CD14-positive monocyte (primary cell): ENCODE measurements at regions not wholly inside any gene's neighbourhood (a gene's known extent, or its start where the extent isn't known, plus 50 kb on each side); places are given as distances from the start of the nearest gene placed in this dataset.

ENCODE experiments used
- DNase-seq, 3 donors: peaks; one replicate each; pipeline ENCODE4 v3.0.0-alpha.2; 2011 to 2022
- H2AFZ ChIP-seq: 2 replicates; pipeline ENCODE4 v1.6.0; 2012; ENCODE audit warnings: mild to moderate bottlenecking, low read depth, low read length, inconsistent platforms; ENCODE audit not compliant: insufficient read depth, poor library complexity, severe bottlenecking
- H3K27ac ChIP-seq, 2 donors: 1 replicate in 1 of 2; 2 replicates in 1 of 2; pipeline ENCODE4 v1.5.1; 2012 to 2013; ENCODE audit warnings: low read length in 2 of 2, control low read depth in 1 of 2, inconsistent platforms in 1 of 2, low read depth in 1 of 2, mild to moderate bottlenecking in 1 of 2
- H3K27me3 ChIP-seq, 2 donors: one replicate each; pipeline versions ENCODE4 v1.6.0 to v1.6.1; 2011 to 2013; ENCODE audit warnings: low read length in 2 of 2; ENCODE audit not compliant: control insufficient read depth in 2 of 2, insufficient read depth in 2 of 2
- H3K36me3 ChIP-seq, 2 donors: replicated peaks in 1 of 2; 1 replicate in 1 of 2; 2 replicates in 1 of 2; pipeline versions ENCODE4 v1.5.1 to v1.6.1; 2012 to 2013; ENCODE audit warnings: low read length in 2 of 2, control low read depth in 1 of 2, inconsistent platforms in 1 of 2, mild to moderate bottlenecking in 1 of 2; ENCODE audit not compliant: insufficient read depth in 2 of 2, control insufficient read depth in 1 of 2
- H3K4me1 ChIP-seq, 2 donors: 1 replicate in 1 of 2; 2 replicates in 1 of 2; pipeline versions ENCODE4 v1.5.1 to v1.6.1; 2012 to 2013; ENCODE audit warnings: low read length in 2 of 2, control low read depth in 1 of 2, inconsistent platforms in 1 of 2, mild to moderate bottlenecking in 1 of 2, moderate library complexity in 1 of 2; ENCODE audit not compliant: insufficient read depth in 2 of 2, control insufficient read depth in 1 of 2
- H3K4me2 ChIP-seq: replicated peaks from 2 replicates; pipeline ENCODE3; 2012; ENCODE audit warnings: low read length, moderate library complexity, mild to moderate bottlenecking; ENCODE audit not compliant: poor library complexity, severe bottlenecking; ENCODE audit errors: extremely low read depth
- H3K4me3 ChIP-seq, 3 experiments: fragments of 200-600 bp in 1 of 3; sonication (generic) in 1 of 3; replicated peaks in 1 of 3; 1 replicate in 2 of 3; 2 replicates in 1 of 3; pipeline ENCODE4 v1.5.1; 2011 to 2013; ENCODE audit warnings: low read length in 3 of 3, mild to moderate bottlenecking in 3 of 3, control low read depth in 2 of 3, low read depth in 2 of 3, inconsistent platforms in 1 of 3, moderate library complexity in 1 of 3
- H3K79me2 ChIP-seq: 2 replicates; pipeline ENCODE4 v1.6.0; 2012; ENCODE audit warnings: mild to moderate bottlenecking, control low read depth, inconsistent platforms, low read length, moderate library complexity; ENCODE audit not compliant: insufficient read depth
- H3K9ac ChIP-seq: 2 replicates; pipeline ENCODE4 v1.6.0; 2017; ENCODE audit warnings: low read length, mild to moderate bottlenecking; ENCODE audit not compliant: insufficient read depth, poor library complexity, severe bottlenecking
- H3K9me3 ChIP-seq, 2 donors: replicated peaks in 1 of 2; 1 replicate in 1 of 2; 2 replicates in 1 of 2; pipeline versions ENCODE4 v1.5.1 to v1.6.1; 2012 to 2013; ENCODE audit warnings: low read length in 2 of 2, control low read depth in 1 of 2; ENCODE audit not compliant: control insufficient read depth in 1 of 2, insufficient read depth in 1 of 2
- H4K20me1 ChIP-seq: 2 replicates; pipeline ENCODE4 v1.6.0; 2012; ENCODE audit warnings: mild to moderate bottlenecking, low read length, control low read depth, moderate library complexity; ENCODE audit not compliant: insufficient read depth
- H3K27ac Mint-ChIP-seq, 7 donors: one replicate each; pipeline ENCODE4 v1.8.0; 2020; ENCODE audit warnings: mild to moderate bottlenecking in 7 of 7, mixed read lengths in 7 of 7, moderate library complexity in 6 of 7, inconsistent platforms in 2 of 7
- H3K27me3 Mint-ChIP-seq, 3 donors: one replicate each; pipeline ENCODE4 v1.8.0; 2021 to 2022; ENCODE audit warnings: low read depth in 3 of 3, mild to moderate bottlenecking in 3 of 3, mixed read lengths in 3 of 3, moderate library complexity in 3 of 3, inconsistent platforms in 1 of 3
- H3K36me3 Mint-ChIP-seq, 2 donors: one replicate each; pipeline ENCODE4 v1.8.0; 2020; ENCODE audit warnings: mixed read lengths in 2 of 2, inconsistent platforms in 1 of 2, mild to moderate bottlenecking in 1 of 2
- H3K4me1 Mint-ChIP-seq: one replicate; pipeline ENCODE4 v1.8.0; 2020; ENCODE audit warnings: mild to moderate bottlenecking, mixed read lengths
- H3K4me3 Mint-ChIP-seq, 2 donors: one replicate each; pipeline ENCODE4 v1.8.0; 2020; ENCODE audit warnings: mild to moderate bottlenecking in 2 of 2, mixed read lengths in 2 of 2, moderate library complexity in 1 of 2
- H3K9me3 Mint-ChIP-seq, 7 donors: one replicate each; pipeline ENCODE4 v1.8.0; 2020 to 2022; ENCODE audit warnings: mixed read lengths in 7 of 7, mild to moderate bottlenecking in 6 of 7, moderate library complexity in 6 of 7, inconsistent platforms in 2 of 7
- CTCF ChIP-seq: fragments of 200-600 bp; IDR thresholded peaks from one replicate; pipeline ENCODE4 v1.8.0; 2022; ENCODE audit warnings: antibody characterized with exemption, mild to moderate bottlenecking
- WGBS: methylation state at CpG from one replicate; pipeline ENCODE4 v1.1.5; 2013; ENCODE audit warnings: missing lambda C conversion rate; ENCODE audit not compliant: insufficient coverage; 5-methylcytosine and 5-hydroxymethylcytosine counted together
- intact Hi-C, 2 donors: fragments of 100-400 bp; cut with micrococcal nuclease; formaldehyde crosslinking; loops; one replicate each; pipeline versions ENCODE4 v1.15.0 to v1.15.1; 2023

- WGBS: no CpG with 5 or more reads among the region's 6 CpGs
- no peak for TF ChIP-seq CTCF
- intact Hi-C loops: no loop called here
- Histone ChIP-seq H4K20me1 (no peaks in the 10 kb centered on the region), H3K79me2 (no peaks in the 10 kb centered on the region), H3K27me3 (no peaks in the 10 kb centered on the region), H3K4me1 (no peaks in the 10 kb centered on the region), H3K4me2 (no peak overlapping the region), H2AFZ (no peak overlapping the region), H3K27ac (no peak overlapping the region), H3K36me3 (no peaks in the 10 kb centered on the region), H3K9me3 (peaks cover 0 to 8% of the 10 kb centered on the region in 2 donors), H3K9ac (no peak overlapping the region), H3K4me3 (no peak overlapping the region)
- Mint-ChIP-seq H3K9me3 (peaks cover 0 to 11% (median 4%) of the 10 kb centered on the region in 7 donors), H3K27ac (no peak overlapping the region), H3K36me3 (no peaks in the 10 kb centered on the region), H3K4me1 (no peaks in the 10 kb centered on the region), H3K27me3 (peaks cover 0 to 3% (median 0%) of the 10 kb centered on the region in 3 donors), H3K4me3 (no peak overlapping the region)
- no peak for DNase-seq
Measured at GRCh38 chr12:128103152-128103551, 163.8 kb upstream of the TMEM132C start.

GRCh38 chr12:128109236-128109635 is 157.7 kb upstream of the TMEM132C start:
- H3K27me3 ChIP-seq: no peaks in the 10 kb centered on the region
- Mint-ChIP-seq H3K4me1 (no peaks in the 10 kb centered on the region), H3K4me3 (no peak overlapping the region), H3K27ac (no peak overlapping the region), H3K27me3 (no peaks in the 10 kb centered on the region), H3K36me3 (no peaks in the 10 kb centered on the region), H3K9me3 (peaks cover 0 to 7% (median 3%) of the 10 kb centered on the region in 7 donors)
- DNase-seq: no peak
- H3K36me3 ChIP-seq: no peaks in the 10 kb centered on the region
- intact Hi-C loops: no loop called here
- no peaks in the 10 kb centered on the region for H3K4me1 ChIP-seq
- no peaks in the 10 kb centered on the region for H4K20me1 ChIP-seq
- no peak overlapping the region for H2AFZ ChIP-seq
- 93% methylated on average over 9 of the region's 10 CpGs for WGBS
- H3K9ac ChIP-seq: no peak overlapping the region
- no peaks in the 10 kb centered on the region for H3K79me2 ChIP-seq
- no peak overlapping the region for H3K27ac ChIP-seq
- TF ChIP-seq CTCF: no peak
- H3K4me3 ChIP-seq: no peak overlapping the region
- peaks cover 2 to 3% of the 10 kb centered on the region in 2 donors for H3K9me3 ChIP-seq
- H3K4me2 ChIP-seq: no peak overlapping the region
